ENCODE measurements at regions not wholly inside any gene's neighbourhood (a gene's known extent, or its start where the extent isn't known, plus 50 kb on each side); places are given as distances from the start of the nearest gene placed in this dataset.

- no peak for TF ChIP-seq ZBTB21 (CRISPR knock-in tag; IDR thresholded peaks at IDR 0.05; ENCODE audit: borderline replicate concordance)
- TF ChIP-seq CBFB (CRISPR knock-in tag; IDR thresholded peaks at IDR 0.05; ENCODE audit: low read depth) = no peak
- no peak for TF ChIP-seq CTCF (IDR thresholded peaks at IDR 0.05)
- no peak for TF ChIP-seq ELF4 (CRISPR knock-in tag; IDR thresholded peaks at IDR 0.05; ENCODE audit: low read depth)
- TF ChIP-seq MXD4 (CRISPR knock-in tag; IDR thresholded peaks at IDR 0.05; ENCODE audit: borderline replicate concordance) = no peak
- no peak for TF ChIP-seq MAX (CRISPR knock-in tag; IDR thresholded peaks at IDR 0.05)
- no peak for TF ChIP-seq GABPB1 (CRISPR knock-in tag; IDR thresholded peaks at IDR 0.05)
Measured at GRCh38 chr1:164226977-164227376, 332.0 kb upstream of the PBX1 start.

All from WTC11 (cell line).